DND-41 (cell line): ENCODE measurements at regions not wholly inside any gene's neighbourhood (a gene's known extent, or its start where the extent isn't known, plus 50 kb on each side); places are given as distances from the start of the nearest gene placed in this dataset.

ENCODE experiments used
- ATAC-seq: fragments of 200-7000 bp; cut with Tn5 transposase; 3 replicates; pipeline ENCODE4 v1.9.1; 2021; ENCODE audit warnings: low read depth; ENCODE audit not compliant: insufficient read depth
- DNase-seq: peaks from one replicate; pipeline ENCODE4 v3.0.0-alpha.2; 2020
- H2AFZ ChIP-seq: 2 replicates; pipeline ENCODE4 v1.6.0; 2012; ENCODE audit warnings: low read depth, low read length
- H3K27ac ChIP-seq: 2 replicates; pipeline ENCODE4 v1.5.1; 2012; ENCODE audit warnings: low read length, inconsistent platforms
- H3K27me3 ChIP-seq: fragments of 200-600 bp; sonication (generic); 2 replicates; pipeline ENCODE4 v1.6.0; 2012; ENCODE audit warnings: low read length, mild to moderate bottlenecking, inconsistent platforms; ENCODE audit not compliant: insufficient read depth, poor library complexity
- H3K36me3 ChIP-seq: 2 replicates; pipeline ENCODE4 v1.5.1; 2012; ENCODE audit warnings: low read length, inconsistent platforms; ENCODE audit not compliant: insufficient read depth
- H3K4me1 ChIP-seq: 2 replicates; pipeline ENCODE4 v1.5.1; 2012; ENCODE audit warnings: mild to moderate bottlenecking, low read length; ENCODE audit not compliant: insufficient read depth
- H3K4me2 ChIP-seq: 2 replicates; pipeline ENCODE4 v1.6.0; 2012; ENCODE audit warnings: mild to moderate bottlenecking, moderate library complexity, low read length, inconsistent platforms; ENCODE audit not compliant: insufficient read depth
- H3K4me3 ChIP-seq, 2 experiments: fragments of 200-600 bp in 1 of 2; shearing (Covaris generic) in 1 of 2; 2 replicates each; pipeline ENCODE4 v1.5.1; 2012 to 2016; ENCODE audit warnings: inconsistent platforms in 2 of 2, low read length in 2 of 2, mild to moderate bottlenecking in 2 of 2, low read depth in 1 of 2, moderate library complexity in 1 of 2
- H3K79me2 ChIP-seq: 2 replicates; pipeline ENCODE4 v1.6.0; 2012; ENCODE audit warnings: low read length, inconsistent platforms; ENCODE audit not compliant: insufficient read depth
- H3K9ac ChIP-seq: 2 replicates; pipeline ENCODE4 v1.6.0; 2012; ENCODE audit warnings: low read depth, mild to moderate bottlenecking, inconsistent platforms, low read length, moderate library complexity
- H3K9me3 ChIP-seq: 2 replicates; pipeline ENCODE4 v1.5.1; 2012; ENCODE audit warnings: low read length, moderate library complexity, mild to moderate bottlenecking, inconsistent platforms; ENCODE audit not compliant: insufficient read depth, severe bottlenecking
- H4K20me1 ChIP-seq: 2 replicates; pipeline ENCODE4 v1.6.0; 2012; ENCODE audit warnings: low read length; ENCODE audit not compliant: insufficient read depth
- CTCF ChIP-seq: IDR thresholded peaks from 2 replicates; pipeline ENCODE4 v1.5.1; 2012; ENCODE audit warnings: borderline replicate concordance, low read length, moderate library complexity, mild to moderate bottlenecking; ENCODE audit not compliant: poor library complexity, severe bottlenecking; ENCODE audit errors: extremely low read depth
- EZH2 ChIP-seq: IDR thresholded peaks from 3 replicates; pipeline ENCODE4 v1.6.1; 2012; ENCODE audit warnings: borderline replicate concordance, low read depth, mild to moderate bottlenecking, moderate library complexity, low read length, inconsistent platforms; ENCODE audit not compliant: severe bottlenecking

- Histone ChIP-seq H3K4me1 (no peaks in the 10 kb centered on the region), H3K4me3 (no peak overlapping the region), H3K36me3 (no peaks in the 10 kb centered on the region), H2AFZ (no peak overlapping the region), H3K9me3 (no peaks in the 10 kb centered on the region), H3K79me2 (no peaks in the 10 kb centered on the region), H3K27ac (no peak overlapping the region), H3K4me2 (no peak overlapping the region), H3K27me3 (no peaks in the 10 kb centered on the region), H3K9ac (no peak overlapping the region), H4K20me1 (no peaks in the 10 kb centered on the region)
- TF ChIP-seq CTCF = no peak
- no peak for TF ChIP-seq EZH2
- ATAC-seq (no peak), DNase-seq (no peak)
Observed at GRCh38 chr10:83165265-83165664, 974.0 kb upstream of the GHITM start.

- no peaks in the 10 kb centered on the region for H4K20me1 ChIP-seq
- no peak for TF ChIP-seq EZH2
- TF ChIP-seq CTCF = no peak
- no peaks in the 10 kb centered on the region for H3K79me2 ChIP-seq
- no peaks in the 10 kb centered on the region for H3K9me3 ChIP-seq
- no peak overlapping the region for H3K4me2 ChIP-seq
- DNase-seq (no peak), ATAC-seq (no peak)
- no peak overlapping the region for H3K27ac ChIP-seq
- H3K27me3 ChIP-seq = no peaks in the 10 kb centered on the region
- H3K4me1 ChIP-seq = no peaks in the 10 kb centered on the region
- H3K9ac ChIP-seq = no peak overlapping the region
- no peaks in the 10 kb centered on the region for H3K36me3 ChIP-seq
- H3K4me3 ChIP-seq = no peak overlapping the region
- H2AFZ ChIP-seq = no peak overlapping the region
Observed at GRCh38 chr10:83166344-83166743, 973.0 kb upstream of the GHITM start.

- no peaks in the 10 kb centered on the region for H3K4me1 ChIP-seq
- no peak overlapping the region for H3K9ac ChIP-seq
- H3K9me3 ChIP-seq = no peaks in the 10 kb centered on the region
- no peak for TF ChIP-seq EZH2
- TF ChIP-seq CTCF = no peak
- ATAC-seq (no peak), DNase-seq (no peak)
- H3K27me3 ChIP-seq = no peaks in the 10 kb centered on the region
- no peaks in the 10 kb centered on the region for H3K79me2 ChIP-seq
- no peaks in the 10 kb centered on the region for H4K20me1 ChIP-seq
- no peaks in the 10 kb centered on the region for H3K36me3 ChIP-seq
- H3K27ac ChIP-seq = no peak overlapping the region
- no peak overlapping the region for H3K4me3 ChIP-seq
- H2AFZ ChIP-seq = no peak overlapping the region
- H3K4me2 ChIP-seq = no peak overlapping the region
Observed at GRCh38 chr10:83167081-83167480, 972.2 kb upstream of the GHITM start.

- no peak overlapping the region for H3K4me3 ChIP-seq
- H2AFZ ChIP-seq = no peak overlapping the region
- H3K9me3 ChIP-seq = no peaks in the 10 kb centered on the region
- TF ChIP-seq CTCF (no peak), EZH2 (no peak)
- no peaks in the 10 kb centered on the region for H3K36me3 ChIP-seq
- no peak overlapping the region for H3K4me2 ChIP-seq
- no peak overlapping the region for H3K27ac ChIP-seq
- no peaks in the 10 kb centered on the region for H4K20me1 ChIP-seq
- no peaks in the 10 kb centered on the region for H3K27me3 ChIP-seq
- H3K9ac ChIP-seq = no peak overlapping the region
- DNase-seq = no peak
- no peak for ATAC-seq
- no peaks in the 10 kb centered on the region for H3K79me2 ChIP-seq
- no peaks in the 10 kb centered on the region for H3K4me1 ChIP-seq
Observed at GRCh38 chr10:83176901-83177300, 962.4 kb upstream of the GHITM start.
